Neural progenitor cell (in vitro differentiated cells): ENCODE measurements at regions not wholly inside any gene's neighbourhood (a gene's known extent, or its start where the extent isn't known, plus 50 kb on each side); places are given as distances from the start of the nearest gene placed in this dataset.
A peak's percentile ranks its signal among the peaks of the same experiment; 100 is the strongest.

Experiments
- DNase-seq: peaks from one replicate; pipeline ENCODE4 v3.0.0-alpha.2; 2016; ENCODE audit warnings: low spot score
- H2AFZ ChIP-seq: fragments of 200-600 bp; sonication (generic); replicated peaks from 2 replicates; pipeline ENCODE4 v1.6.1; 2016; ENCODE audit warnings: antibody characterized with exemption
- H3F3A ChIP-seq: fragments of 200-600 bp; sonication (generic); 2 replicates; pipeline ENCODE4 v1.6.1; 2016; ENCODE audit warnings: antibody characterized with exemption, low read depth
- H3K27ac ChIP-seq: fragments of 200-600 bp; sonication (generic); 2 replicates; pipeline ENCODE4 v1.5.1; 2016; ENCODE audit warnings: mild to moderate bottlenecking
- H3K27me3 ChIP-seq: fragments of 200-600 bp; sonication (generic); 2 replicates; pipeline ENCODE4 v1.6.1; 2016; ENCODE audit warnings: mild to moderate bottlenecking, moderate library complexity
- H3K36me3 ChIP-seq: fragments of 200-600 bp; sonication (generic); 2 replicates; pipeline ENCODE4 v1.5.1; 2016
- H3K4me1 ChIP-seq: fragments of 200-600 bp; sonication (generic); 2 replicates; pipeline ENCODE4 v1.6.1; 2016; ENCODE audit warnings: mixed run types
- H3K4me2 ChIP-seq: fragments of 200-600 bp; sonication (generic); 2 replicates; pipeline ENCODE4 v1.6.1; 2016
- H3K4me3 ChIP-seq: fragments of 200-600 bp; sonication (generic); 2 replicates; pipeline ENCODE4 v1.5.1; 2016
- H3K79me2 ChIP-seq: fragments of 200-600 bp; sonication (generic); 2 replicates; pipeline ENCODE4 v1.6.1; 2016; ENCODE audit warnings: low read depth
- H3K9ac ChIP-seq: fragments of 200-600 bp; sonication (generic); 2 replicates; pipeline ENCODE4 v1.6.1; 2016
- H3K9me3 ChIP-seq: fragments of 200-600 bp; sonication (generic); 2 replicates; pipeline ENCODE4 v1.5.1; 2016; ENCODE audit warnings: low read depth
- H4K20me1 ChIP-seq: fragments of 200-600 bp; sonication (generic); 2 replicates; pipeline ENCODE4 v1.6.1; 2016; ENCODE audit warnings: low read depth
- H3K27ac Mint-ChIP-seq: 3 replicates; pipeline ENCODE4 v1.8.0; 2021; ENCODE audit warnings: mixed read lengths
- H3K27me3 Mint-ChIP-seq: 2 replicates; pipeline ENCODE4 v1.8.0; 2022; ENCODE audit warnings: low read depth, mild to moderate bottlenecking, inconsistent platforms, moderate library complexity, mixed read lengths; ENCODE audit not compliant: insufficient read depth
- H3K36me3 Mint-ChIP-seq: 3 replicates; pipeline ENCODE4 v1.8.0; 2021; ENCODE audit warnings: mixed read lengths
- H3K4me1 Mint-ChIP-seq: 3 replicates; pipeline ENCODE4 v1.8.0; 2021; ENCODE audit warnings: mixed read lengths
- H3K4me3 Mint-ChIP-seq: 3 replicates; pipeline ENCODE4 v1.8.0; 2021; ENCODE audit warnings: mild to moderate bottlenecking, moderate library complexity, mixed read lengths
- H3K9me3 Mint-ChIP-seq: 3 replicates; pipeline ENCODE4 v1.8.0; 2020; ENCODE audit warnings: mixed read lengths
- EZH2 ChIP-seq: fragments of 200-600 bp; sonication (generic); IDR thresholded peaks from 2 replicates; pipeline ENCODE4 v1.6.1; 2017; ENCODE audit warnings: antibody characterized with exemption, mild to moderate bottlenecking, moderate library complexity
- EZH2phosphoT487 ChIP-seq: fragments of 200-600 bp; sonication (generic); IDR thresholded peaks from 2 replicates; pipeline ENCODE4 v1.6.1; 2017; ENCODE audit warnings: antibody characterized with exemption
- TF ChIP-seq, protein P1 (sequence below): fragments of 200-600 bp; sonication (generic); IDR thresholded peaks from 2 replicates; pipeline ENCODE4 v1.5.1; 2017; ENCODE audit warnings: antibody characterized with exemption, mild to moderate bottlenecking

DNA sequence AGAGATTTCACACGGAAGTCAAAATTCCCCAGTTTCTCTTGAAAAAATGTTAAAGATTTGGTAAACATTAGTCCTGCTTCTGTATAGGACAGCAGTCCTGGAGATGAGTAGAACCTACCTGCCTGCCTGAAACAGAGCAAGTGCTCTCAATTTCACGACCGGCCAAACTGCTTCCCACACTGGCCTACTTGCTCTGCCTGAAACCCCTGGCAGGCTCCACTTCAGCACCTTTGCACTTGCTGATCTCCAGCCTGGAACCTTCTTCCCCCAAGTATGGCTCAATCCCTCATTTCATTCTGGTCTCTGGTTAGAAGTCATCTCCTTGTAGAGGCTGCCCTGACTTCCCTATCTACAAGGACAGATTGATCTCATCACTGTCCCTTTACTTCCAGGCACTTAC lies 271.4 kb downstream of the DLEU7 start:
- Histone ChIP-seq H3K4me3 (no peak overlapping the region), H3K27ac (no peak overlapping the region), H3K36me3 (no peaks in the 10 kb centered on the region), H3F3A (peaks cover 3% of the 10 kb centered on the region), H2AFZ (no peak overlapping the region), H3K9me3 (no peaks in the 10 kb centered on the region), H3K9ac (no peak overlapping the region), H3K27me3 (no peaks in the 10 kb centered on the region), H3K79me2 (no peaks in the 10 kb centered on the region), H3K4me1 (no peaks in the 10 kb centered on the region), H3K4me2 (no peak overlapping the region), H4K20me1 (no peaks in the 10 kb centered on the region)
- Mint-ChIP-seq H3K9me3 (peaks cover under 1% of the 10 kb centered on the region), H3K36me3 (no peaks in the 10 kb centered on the region), H3K4me3 (no peak overlapping the region), H3K27me3 (no peaks in the 10 kb centered on the region), H3K27ac (no peak overlapping the region), H3K4me1 (no peaks in the 10 kb centered on the region)
- TF ChIP-seq, protein P1, sequence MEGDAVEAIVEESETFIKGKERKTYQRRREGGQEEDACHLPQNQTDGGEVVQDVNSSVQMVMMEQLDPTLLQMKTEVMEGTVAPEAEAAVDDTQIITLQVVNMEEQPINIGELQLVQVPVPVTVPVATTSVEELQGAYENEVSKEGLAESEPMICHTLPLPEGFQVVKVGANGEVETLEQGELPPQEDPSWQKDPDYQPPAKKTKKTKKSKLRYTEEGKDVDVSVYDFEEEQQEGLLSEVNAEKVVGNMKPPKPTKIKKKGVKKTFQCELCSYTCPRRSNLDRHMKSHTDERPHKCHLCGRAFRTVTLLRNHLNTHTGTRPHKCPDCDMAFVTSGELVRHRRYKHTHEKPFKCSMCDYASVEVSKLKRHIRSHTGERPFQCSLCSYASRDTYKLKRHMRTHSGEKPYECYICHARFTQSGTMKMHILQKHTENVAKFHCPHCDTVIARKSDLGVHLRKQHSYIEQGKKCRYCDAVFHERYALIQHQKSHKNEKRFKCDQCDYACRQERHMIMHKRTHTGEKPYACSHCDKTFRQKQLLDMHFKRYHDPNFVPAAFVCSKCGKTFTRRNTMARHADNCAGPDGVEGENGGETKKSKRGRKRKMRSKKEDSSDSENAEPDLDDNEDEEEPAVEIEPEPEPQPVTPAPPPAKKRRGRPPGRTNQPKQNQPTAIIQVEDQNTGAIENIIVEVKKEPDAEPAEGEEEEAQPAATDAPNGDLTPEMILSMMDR = no peak
- TF ChIP-seq EZH2 (no peak), EZH2phosphoT487 (no peak)
- DNase-seq = no peak

DNA sequence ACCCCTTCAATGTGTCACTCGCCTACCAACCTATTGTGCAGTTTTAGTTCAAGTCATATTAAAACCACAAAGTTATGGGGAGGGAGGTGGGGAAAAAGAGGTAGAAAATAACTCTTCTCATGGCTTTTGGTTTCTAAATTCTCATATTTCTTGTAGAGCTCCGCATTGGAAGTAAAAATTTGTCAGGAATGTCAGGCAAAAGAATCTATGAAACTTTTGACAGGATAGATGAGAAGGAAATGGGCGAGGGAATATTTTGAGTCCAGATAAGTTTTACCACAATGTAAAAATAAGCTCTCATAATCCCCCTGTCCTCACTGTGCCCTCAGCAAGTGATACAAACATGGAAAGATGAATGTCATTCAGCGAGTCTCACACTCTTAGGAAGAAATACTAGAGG lies 270.4 kb downstream of the DLEU7 start:
- Histone ChIP-seq H3K4me3 (no peak overlapping the region), H2AFZ (no peak overlapping the region), H3K36me3 (no peaks in the 10 kb centered on the region), H3K4me1 (no peaks in the 10 kb centered on the region), H4K20me1 (no peaks in the 10 kb centered on the region), H3K4me2 (no peak overlapping the region), H3K27me3 (no peaks in the 10 kb centered on the region), H3K27ac (no peak overlapping the region), H3K9ac (no peak overlapping the region), H3K79me2 (no peaks in the 10 kb centered on the region), H3F3A (peaks cover 3% of the 10 kb centered on the region), H3K9me3 (no peaks in the 10 kb centered on the region)
- Mint-ChIP-seq H3K9me3 (no peaks in the 10 kb centered on the region), H3K36me3 (no peaks in the 10 kb centered on the region), H3K27ac (no peak overlapping the region), H3K4me3 (no peak overlapping the region), H3K27me3 (no peaks in the 10 kb centered on the region), H3K4me1 (no peaks in the 10 kb centered on the region)
- TF ChIP-seq EZH2 = no peak
- TF ChIP-seq, protein P1 = no peak
- no peak for TF ChIP-seq EZH2phosphoT487
- DNase-seq = no peak

DNA sequence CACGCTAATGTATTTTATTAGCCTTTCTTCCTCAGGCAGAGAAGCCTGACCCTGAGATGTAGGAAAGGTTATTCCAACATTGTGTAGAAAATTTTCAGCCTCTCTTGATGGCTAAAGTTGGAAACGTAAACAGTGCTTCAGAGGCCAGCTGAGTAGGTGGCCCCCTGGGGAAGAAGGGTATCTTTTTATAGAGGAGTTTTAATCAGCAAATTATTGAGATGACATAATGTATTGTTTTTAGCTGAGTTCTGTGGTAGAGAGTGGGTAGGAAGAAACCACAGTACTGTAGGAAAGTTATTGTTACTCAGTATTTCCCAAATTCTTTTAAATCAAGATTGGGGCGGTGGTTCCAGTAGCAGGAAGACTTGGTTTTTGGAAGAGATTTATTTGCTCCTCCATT lies 268.8 kb downstream of the DLEU7 start:
- no peak for DNase-seq
- H3K4me1 Mint-ChIP-seq = peaks cover 4% of the 10 kb centered on the region

More for the DNA sequence above, 268.8 kb downstream of the DLEU7 start:
- no peaks in the 10 kb centered on the region for H3K9me3 ChIP-seq
- no peaks in the 10 kb centered on the region for H3K4me1 ChIP-seq
- no peak overlapping the region for H3K9ac ChIP-seq
- H3K27me3 ChIP-seq = no peaks in the 10 kb centered on the region
- Mint-ChIP-seq H3K27me3 (no peaks in the 10 kb centered on the region), H3K9me3 (no peaks in the 10 kb centered on the region), H3K36me3 (no peaks in the 10 kb centered on the region), H3K4me3 (no peak overlapping the region), H3K27ac (peak overlapping the region; percentile 58)
- H4K20me1 ChIP-seq = no peaks in the 10 kb centered on the region
- H3K36me3 ChIP-seq = no peaks in the 10 kb centered on the region
- no peak overlapping the region for H3K4me2 ChIP-seq
- no peak overlapping the region for H3K4me3 ChIP-seq
- TF ChIP-seq, protein P1 = no peak
- TF ChIP-seq EZH2phosphoT487 = no peak
- no peak overlapping the region for H3K27ac ChIP-seq
- no peaks in the 10 kb centered on the region for H3K79me2 ChIP-seq
- peaks cover 3% of the 10 kb centered on the region for H3F3A ChIP-seq
- no peak overlapping the region for H2AFZ ChIP-seq
